Iris pigment epithelial cell (primary cell): ENCODE measurements at regions not wholly inside any gene's neighbourhood (a gene's known extent, or its start where the extent isn't known, plus 50 kb on each side); places are given as distances from the start of the nearest gene placed in this dataset.

Source experiments
- DNase-seq: peaks from one replicate; pipeline ENCODE4 v3.0.0-alpha.2; 2011; ENCODE audit warnings: low read depth

DNA sequence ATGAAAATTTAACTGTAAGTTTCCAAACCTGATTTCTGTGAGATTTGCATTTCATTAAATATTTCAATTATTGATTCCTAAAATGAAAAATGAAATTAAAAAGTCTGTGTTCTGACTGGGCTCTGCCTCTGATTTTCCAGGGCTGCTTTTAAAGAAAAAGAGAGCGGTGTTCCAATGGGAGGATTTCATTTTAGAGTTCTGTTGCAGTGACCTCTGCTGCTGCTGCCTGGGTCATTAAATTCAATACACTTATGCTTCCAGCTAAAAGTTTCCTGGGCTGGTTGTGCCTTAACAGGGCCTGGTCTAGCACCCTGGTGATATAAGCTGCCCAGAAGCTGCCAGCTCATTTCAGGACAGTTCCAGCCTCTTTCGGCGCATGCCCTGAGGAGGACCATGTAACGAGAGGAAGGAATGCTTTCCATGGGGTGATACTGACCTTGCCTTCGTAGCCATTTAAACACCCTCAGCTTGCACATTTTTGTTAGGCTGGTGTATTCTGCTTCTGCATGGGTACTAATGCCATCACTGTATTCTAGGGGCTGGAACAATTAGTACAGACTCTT, 93.3 kb downstream of the TMEM174 start:
- no peak for DNase-seq

DNA sequence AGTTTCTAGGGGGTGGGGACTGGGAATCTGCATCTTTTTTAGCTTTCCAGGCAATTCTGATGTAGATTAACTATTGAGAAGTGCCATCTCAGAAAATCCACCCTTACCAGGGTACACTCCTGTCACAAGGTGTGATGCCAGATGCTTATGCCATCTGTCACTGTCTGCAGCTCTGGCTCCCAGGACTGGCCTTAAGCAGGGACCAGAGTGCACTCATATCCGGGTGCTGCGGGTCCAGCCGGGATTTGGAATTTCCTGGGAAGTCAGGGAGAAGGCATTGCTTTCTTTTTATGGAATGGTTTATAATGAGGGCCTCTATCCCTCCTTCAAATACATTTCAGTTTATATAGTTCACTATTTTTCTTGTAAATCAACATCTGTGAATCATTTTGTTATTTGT, 92.6 kb downstream of the TMEM174 start:
- DNase-seq, result no peak

DNA sequence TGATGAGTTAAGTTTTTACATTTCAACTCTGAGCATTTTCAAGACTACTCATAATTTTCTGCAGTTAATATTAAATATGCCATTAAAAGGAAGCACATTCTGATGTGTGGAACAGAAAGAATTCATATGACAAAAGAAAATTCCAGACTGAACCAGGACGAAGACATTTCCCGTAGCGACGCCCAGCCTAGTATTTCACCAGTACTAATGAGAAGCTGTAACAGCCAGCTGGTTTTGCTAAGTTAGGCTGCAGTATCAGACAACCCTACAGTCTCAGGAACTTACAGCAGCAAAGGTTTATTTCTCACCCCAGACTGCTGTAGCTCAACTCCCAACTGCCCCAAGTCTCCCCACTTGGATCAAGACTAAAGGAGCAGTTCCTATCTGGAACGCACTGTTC, 91.6 kb downstream of the TMEM174 start:
- DNase-seq, result no peak

DNA sequence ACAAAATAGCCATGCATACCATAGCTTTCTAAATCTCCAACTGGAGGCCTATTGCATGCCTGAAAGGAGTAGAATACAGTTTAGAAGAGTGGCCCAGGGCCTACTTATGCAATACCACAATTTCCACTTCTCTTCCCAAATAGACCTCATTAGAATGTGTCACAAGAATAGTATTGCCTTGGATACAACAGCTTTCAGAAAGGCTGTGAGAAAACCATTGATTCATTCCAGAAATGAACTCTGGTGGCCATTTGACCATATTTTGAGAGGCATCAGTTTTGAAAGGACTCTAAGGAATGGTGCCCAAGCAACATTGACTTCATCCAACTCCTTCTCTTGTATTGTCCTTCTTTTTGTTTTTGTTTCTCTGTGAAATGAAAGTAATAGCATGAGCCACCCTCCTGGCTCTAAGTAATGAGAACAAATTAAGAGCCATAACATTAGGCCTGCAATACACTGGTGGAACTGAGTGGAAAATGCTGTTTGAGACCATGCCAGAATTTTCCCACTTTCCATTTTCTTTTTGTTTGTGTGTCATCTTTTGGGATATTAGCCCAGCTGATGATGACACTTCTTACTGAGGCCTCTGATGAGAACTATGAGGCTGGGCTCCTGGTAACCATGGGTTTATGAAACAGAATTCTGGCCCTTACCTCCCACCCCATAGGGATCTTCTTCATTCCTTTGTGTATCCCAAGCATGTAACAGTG, 90.2 kb downstream of the TMEM174 start:
- DNase-seq, result no peak

DNA sequence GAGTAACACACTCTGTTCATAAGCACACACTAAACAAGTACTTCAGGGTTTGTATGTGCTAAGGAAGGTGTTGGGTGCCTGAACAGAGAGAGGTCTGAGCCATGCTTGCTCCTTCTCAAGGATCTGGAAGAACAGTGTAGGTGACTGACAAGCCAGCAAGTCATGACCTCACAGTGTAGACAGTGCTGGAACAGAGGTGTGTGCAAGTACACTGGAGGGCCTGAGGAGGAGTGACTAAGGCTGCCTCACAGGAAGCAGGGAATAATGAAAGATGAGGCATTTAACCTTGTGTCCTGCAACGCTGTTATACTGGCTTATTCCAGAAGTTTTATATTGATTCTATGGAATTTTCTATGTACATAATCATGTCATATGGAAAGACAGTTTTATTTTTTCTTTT, 83.9 kb downstream of the TMEM174 start:
- DNase-seq, result peak; percentile 39

DNA sequence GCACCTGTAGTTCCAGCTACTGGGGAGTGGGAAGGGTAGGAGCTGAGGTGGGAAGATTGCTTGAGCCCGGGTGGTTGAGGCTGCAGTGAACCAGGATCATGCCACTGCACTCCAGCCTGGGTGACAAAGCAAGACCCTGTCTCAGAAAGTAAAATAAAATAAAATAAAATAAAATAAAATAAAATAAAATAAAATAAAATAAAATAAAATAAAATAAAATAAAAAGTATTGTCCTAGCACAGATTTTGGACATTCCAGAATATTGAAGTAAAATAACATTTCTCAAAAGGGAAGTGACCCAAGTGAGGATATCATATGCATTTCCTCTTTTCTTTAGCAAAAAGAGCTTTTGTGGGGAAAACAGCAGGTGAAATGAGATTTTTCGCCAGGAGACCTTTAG, 83.5 kb downstream of the TMEM174 start:
- DNase-seq, result no peak

DNA sequence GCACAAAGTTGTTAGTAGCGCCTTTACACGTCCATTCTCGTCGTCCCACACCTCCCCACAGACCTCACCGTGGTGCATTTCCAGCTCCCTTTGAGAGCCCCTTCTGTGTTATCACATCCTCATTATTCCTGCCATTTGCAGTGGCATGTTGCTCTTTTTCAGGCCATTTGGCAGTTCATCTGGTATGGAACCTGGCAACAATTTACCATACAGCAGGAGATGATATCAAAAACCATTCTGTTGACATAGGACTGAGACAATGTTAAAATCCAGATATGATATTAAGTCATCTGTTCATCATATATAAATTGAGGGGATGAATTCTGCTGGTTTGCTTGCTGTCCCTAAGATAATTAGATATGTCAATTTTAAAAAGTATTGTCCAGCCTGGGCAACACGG, 83.0 kb downstream of the TMEM174 start:
- DNase-seq, result no peak

DNA sequence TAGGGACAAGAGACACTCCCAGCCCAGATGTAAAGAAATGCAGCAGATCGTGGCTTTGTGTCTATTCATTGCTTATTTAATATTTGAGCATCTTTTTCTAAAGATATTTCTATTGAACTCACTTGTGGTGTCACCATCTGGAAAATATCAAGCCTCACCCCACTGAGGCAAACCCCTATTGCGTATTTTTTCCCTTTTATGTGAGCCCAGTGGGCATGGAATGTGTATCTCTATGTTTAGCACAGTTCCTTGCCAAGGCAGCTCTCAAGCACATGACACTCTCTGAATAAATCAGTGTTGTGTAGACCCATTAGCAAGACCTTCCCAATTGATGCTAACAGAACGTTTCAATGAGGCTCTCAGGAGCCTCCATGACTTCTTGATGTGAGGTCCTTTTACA, 81.6 kb downstream of the TMEM174 start:
- DNase-seq, result no peak

DNA sequence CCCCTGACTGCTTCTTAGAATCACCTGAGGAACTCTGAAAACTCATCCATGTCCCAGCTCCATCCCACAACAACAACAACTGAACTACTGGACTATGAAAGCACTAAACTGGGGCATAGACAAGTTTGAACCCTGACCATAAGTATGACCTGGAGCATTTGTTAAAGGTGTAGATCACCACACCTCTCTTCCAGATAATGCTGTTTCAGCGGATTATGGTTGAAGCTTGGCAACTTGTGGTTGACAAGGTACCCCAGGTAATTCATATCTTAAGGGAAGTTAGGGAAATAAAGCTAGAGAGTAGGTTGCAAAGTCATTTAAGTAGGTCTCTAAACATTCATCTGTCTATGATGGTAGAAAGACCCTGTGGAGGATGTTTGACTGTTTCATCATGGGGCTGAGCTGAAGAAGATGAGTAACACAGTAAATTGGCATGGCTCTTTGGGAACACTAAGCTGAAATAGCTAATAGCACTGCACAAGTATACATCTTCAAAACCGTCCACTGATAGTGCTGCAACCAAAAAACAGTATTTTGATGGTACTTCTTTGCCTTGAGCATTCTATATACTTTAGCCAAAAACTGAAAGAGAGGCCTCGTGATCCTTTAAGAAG, 80.2 kb downstream of the TMEM174 start:
- no peak for DNase-seq

DNA sequence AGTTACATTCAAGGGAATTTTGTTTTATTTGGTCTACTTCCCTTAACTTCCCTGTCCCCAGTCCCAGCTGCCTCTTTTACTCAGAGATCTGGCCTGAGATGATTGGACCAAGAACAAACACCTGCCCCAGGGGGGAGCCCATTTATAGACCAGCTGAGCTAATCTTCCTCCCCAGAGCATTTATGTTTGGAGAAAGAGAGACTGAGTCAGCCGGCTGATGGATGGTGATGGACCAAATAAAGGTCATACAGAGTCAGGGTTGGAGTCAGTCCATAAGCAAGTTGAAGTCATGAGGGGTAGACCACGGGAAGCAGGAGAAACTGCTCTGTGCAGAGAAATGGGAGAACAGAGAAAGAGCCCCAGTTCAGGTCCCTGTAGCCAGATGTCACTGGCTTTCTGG, 77.7 kb downstream of the TMEM174 start:
- no peak for DNase-seq

DNA sequence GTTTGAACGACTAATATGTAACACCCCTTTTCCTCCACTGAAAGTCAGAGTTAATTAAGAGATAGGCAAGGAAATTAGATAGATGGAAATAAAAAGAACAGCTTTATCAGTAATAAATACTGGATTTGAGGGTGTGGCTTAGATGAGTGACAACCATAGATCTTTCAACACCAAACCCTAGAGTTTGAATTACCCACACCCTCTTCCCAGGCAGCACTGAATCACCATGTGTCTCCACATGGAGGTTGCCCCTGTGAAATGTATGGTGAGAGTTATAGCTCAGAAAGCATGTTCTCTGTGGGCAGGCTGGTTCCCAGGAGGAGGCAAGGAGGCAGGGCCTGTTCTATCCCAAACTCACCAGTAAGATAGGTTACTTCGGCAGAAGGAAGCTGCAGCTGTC, 69.7 kb downstream of the TMEM174 start:
- DNase-seq, result no peak

DNA sequence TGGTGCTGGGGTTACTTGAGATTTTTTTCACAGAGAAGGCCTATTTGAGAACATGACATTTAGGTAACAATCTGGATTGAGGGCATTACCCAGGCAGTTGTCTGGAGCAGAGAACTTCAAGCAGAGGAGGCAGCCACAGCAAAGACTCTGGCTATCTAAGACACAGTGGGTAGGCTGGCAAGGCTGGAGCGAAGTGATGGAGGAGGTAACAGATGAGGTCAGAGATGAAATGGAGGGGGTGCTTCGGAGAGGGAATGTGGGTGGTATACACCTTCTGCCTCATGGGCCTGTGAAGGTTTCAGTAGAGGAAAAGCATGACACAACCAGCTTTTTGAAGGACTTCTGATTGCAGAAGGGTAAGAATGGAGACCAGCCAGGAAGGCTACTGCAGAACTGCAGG, 65.9 kb downstream of the TMEM174 start:
- no peak for DNase-seq

DNA sequence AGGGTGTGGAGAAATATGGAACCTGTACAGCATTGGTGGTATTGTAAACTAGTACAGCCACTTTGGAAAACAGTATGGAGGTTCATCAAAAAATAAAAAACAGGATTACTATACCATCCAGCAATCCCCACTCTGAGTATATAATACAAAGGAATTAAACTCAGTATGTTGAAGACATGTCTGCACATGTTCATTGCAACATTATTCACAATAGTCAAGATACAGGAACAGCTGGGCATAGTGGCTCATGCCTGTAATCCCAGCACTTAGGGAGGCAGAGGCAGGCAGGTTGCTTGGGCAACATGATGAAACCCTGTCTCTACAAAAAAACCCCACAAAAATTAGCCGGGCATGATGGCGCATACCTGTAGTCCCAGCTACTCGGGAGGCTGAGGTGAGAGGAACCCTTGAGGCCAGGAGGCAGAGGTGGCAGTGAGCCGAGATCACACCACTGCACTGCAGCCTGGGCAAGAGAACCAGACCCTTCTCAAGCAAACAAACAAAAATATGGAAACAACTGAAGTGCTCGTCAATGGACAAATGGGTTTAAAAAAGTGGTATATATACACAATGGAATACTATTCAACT, 63.6 kb downstream of the TMEM174 start:
- no peak for DNase-seq

DNA sequence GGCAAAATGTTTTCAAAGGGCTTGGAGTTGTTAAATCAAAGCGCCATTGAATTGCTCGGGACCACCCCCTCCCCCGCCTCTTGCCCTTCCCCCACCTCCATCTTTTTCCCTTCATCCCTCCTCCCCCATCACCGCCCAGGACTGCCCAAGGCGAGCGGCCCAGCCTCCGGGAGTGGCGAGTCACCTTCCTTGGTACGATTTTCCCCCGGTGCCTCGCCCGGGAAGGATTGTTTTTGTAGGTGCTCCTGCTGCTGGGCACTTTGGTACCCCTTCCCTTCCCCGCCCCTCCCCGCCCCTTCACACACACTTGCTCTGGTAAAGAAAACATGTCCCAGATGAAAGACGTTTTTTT, 61.2 kb downstream of the TMEM174 start:
- no peak for DNase-seq

DNA sequence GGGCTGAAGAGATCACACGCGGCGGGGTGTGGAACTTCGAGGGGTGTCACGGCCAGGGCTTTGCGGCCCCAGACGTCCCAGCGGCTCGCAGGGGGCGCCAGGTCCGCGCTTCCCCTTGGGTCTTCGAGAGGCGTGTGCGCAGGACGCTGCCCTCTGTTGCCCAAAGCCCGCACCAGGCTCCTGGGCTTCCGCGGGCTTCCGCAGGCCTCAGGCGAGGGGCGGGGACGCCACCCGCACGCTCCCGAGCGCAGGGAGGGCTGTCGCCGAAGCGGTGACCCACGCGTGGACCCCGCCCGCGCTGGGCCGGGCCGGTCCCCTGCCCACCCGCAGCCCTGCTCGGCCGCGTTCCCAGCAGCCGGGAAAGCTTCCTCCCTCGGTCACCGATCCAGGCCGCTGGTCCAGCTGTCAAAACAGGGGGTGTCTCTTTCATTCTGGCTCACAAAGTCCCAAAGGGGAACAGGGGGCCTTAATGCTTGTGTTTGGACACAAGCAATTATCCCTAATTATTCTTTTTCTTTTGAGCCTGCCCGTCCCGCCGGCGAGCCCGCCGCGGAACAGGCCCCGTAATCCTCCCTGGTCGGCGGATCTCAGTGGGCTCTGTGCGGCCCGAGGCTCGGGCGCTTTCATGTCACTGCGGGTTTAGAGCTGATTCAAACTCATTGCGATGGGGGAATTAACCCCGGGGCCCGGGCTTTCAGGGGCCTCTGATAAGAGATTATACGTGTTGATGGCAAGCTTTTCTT, 60.6 kb downstream of the TMEM174 start:
- peak; percentile 10 for DNase-seq

DNA sequence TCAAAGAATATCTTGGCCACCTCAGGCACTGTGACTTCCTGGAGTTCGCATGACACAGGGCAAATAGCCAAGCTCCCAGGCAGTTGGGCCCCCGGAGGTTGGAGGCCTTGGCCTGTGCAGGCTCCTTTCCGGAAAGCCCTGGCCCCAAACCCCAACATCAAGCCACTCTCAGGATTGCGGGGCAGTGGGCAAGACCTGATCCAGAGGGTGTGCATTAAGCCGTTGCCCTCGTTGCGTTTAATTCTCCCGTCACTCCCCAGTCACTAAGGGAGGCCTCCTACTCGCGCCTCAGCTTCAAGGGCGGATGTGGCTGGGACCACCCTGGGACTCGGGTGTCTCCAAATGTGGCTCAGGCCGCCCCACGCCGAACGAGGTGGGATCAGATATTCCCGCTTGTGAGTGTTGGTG, 60.1 kb downstream of the TMEM174 start:
- no peak for DNase-seq

DNA sequence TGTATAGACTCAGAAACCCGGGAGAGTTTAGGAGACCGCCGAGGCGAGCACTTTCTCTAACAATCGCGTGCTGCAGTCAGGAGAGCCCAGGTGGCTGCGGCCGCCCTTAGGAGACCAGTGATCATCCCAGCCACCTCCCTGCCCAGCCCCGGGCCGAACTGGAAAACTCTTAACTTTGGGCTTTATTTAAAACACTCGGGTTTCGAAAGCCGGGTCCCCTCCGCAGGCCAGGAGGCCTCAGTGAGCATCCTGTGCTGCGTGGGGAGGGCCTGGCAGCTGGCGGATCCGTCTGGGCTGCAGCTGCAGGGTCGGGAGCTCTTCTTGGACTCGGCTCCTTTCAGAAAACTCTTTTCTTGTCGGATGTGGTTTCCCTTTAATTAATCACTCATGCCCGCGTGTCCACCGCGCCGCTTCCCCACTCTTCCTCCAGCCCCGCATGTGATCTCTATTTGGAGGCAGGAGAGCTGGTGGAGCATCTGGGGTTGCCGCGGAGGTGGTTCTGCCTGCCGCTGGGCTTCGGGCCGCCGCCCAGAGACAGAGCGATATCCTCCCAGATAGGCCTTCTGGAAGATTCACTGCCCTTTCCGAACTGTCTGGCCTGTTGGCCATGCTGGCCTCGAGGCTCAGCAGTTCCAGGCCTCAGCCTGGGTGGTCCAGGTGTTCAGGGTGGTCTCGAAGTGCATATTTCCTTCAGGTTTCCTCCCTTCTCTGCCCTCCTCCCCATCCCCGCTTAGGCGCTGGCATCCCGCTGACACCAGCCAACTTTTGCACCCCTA, 59.5 kb downstream of the TMEM174 start:
- no peak for DNase-seq

DNA sequence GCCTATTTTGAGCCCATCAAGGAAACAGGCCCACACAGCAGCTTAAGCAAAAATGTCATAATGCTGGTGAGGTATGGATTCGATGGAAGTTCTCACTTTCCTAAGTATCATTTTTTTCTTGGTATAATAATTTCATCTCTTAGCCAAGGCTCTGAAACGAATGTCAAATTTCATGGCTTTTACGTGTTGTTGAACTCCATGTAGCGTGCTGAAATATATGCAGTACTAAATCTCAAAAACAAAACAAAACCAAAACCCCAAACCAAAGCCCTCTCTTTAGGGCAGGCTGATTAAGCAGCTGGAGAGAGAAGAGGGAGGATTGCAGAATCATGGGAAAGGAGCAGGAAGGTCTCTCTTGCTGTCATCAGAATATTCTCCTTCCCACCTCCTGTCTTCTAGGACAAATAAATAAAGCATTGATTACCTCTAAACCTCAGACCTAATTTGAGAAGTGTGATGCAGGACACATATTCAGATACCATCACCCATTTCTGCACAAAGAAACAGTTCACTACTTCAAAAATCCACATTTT, 58.3 kb downstream of the TMEM174 start:
- DNase-seq, result no peak

DNA sequence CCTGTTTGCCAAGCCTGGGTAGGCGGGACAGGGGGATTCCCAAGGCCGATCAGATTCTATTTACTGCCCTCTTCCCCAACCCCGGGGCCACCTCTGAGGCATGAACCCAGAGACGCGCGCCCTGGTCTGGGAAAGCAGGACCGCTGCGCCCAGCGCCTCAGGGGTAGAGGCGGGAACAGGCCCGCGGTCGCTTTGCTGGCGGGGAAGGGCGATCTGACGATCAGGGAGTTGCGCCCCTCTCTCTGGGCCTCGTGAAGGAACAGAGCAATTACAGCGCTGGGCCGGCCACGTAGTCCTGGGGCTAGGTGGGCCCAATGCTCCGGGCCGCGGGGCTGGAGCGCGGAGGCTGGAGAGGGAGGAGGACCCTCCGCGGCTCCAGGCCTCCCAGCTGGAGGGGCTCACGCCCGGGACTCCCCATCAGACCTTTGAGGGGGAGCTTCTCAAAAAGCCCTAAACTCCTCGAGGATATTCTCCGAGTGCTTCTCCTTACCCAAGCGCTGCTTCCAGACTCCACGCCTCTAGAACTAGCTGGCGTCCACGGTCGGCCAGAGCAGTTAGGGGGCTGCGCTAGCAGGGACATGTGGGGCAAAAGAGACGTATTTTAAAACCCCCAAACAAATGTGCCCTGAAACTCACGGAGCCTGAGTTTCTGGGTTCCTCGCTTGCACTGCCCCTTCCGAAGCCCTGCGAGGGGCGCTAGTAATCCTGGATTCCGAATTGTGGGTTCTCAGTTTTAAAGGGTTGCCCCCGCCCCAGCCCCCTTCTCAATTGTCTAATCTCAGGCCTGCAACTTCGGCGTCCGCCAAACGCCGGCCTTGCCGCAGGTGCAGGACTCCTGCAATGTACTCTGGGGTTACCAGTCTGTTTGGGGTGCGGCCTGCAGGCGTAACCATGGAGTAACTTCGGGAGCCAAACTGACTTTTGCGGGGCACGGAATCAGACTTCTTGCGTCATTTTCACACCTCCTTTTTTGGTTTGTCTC, 57.6 kb downstream of the TMEM174 start:
- no peak for DNase-seq

DNA sequence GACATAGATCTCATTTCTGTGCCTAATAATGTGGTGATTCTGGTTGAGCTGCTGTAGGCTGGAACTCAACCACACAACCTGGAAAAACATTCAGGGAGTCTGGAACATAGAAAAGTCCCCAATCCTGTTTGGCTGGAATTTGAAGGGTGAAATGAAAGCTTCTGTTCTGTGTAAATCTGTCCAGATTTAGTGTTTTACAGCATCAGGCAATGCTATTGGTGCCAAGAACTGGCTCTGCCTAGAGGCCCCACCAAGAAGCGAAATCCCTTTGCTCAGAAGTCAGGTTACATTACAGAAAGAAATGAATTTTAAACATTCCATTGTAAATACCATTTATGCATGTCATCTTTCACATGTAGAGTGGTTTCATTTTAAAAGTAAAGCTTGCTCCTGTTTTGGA, 56.3 kb downstream of the TMEM174 start:
- peak; percentile 63 for DNase-seq

DNA sequence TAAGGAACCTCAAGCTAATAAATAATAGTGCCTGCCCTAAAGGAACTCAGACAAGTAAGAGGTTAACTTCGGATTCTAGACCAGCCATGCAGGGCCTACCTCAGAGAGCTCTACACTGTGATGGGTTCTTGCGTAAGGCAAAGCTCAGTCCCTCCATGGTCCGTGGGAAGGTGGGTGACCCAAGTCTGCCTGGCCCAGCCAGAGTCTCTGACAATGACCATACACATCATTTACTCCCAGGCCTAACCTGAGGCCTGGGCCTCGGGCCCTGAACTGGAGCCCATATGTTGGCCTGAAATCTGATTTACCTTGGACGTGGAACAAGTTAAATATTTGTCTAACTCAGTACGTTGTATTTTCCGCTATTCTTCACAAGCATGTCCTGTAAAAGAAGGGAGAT, 55.1 kb downstream of the TMEM174 start:
- no peak for DNase-seq
